HG02981 (cell line): ENCODE measurements at regions not wholly inside any gene's neighbourhood (a gene's known extent, or its start where the extent isn't known, plus 50 kb on each side); places are given as distances from the start of the nearest gene placed in this dataset.
"Not testable (repeated sequence)": the region's sequence is repeated elsewhere in the genome, so short reads cannot be mapped to it uniquely, and the experiment has no call there.

ENCODE experiments used
- ATAC-seq: cut with Tn5 transposase; IDR thresholded peaks from one replicate; pipeline ENCODE4 v1.9.1; 2021; ENCODE audit warnings: mild to moderate bottlenecking, moderate library complexity; ENCODE audit not compliant: unreplicated experiment

GRCh38 chr5:33138145-33138544 is 302.6 kb upstream of the TARS1 start:
- not testable (repeated sequence) for ATAC-seq

- ATAC-seq = no peak
Measured at GRCh38 chr5:33143405-33144123, 297.2 kb upstream of the TARS1 start.

GRCh38 chr5:33146881-33147280 is 293.9 kb upstream of the TARS1 start:
- ATAC-seq = no peak

GRCh38 chr5:33148076-33148513 is 292.7 kb upstream of the TARS1 start:
- ATAC-seq = no peak

- ATAC-seq = no peak
Measured at GRCh38 chr5:33153372-33153771, 287.4 kb upstream of the TARS1 start.

GRCh38 chr5:33153831-33154230 is 286.9 kb upstream of the TARS1 start:
- no peak for ATAC-seq

- no peak for ATAC-seq
Measured at GRCh38 chr5:33160871-33161270, 279.9 kb upstream of the TARS1 start.

- no peak for ATAC-seq
Measured at GRCh38 chr5:33161421-33161820, 279.3 kb upstream of the TARS1 start.

- ATAC-seq = no peak
Measured at GRCh38 chr5:33162057-33162456, 278.7 kb upstream of the TARS1 start.

- ATAC-seq = no peak
Measured at GRCh38 chr5:33166522-33166921, 274.2 kb upstream of the TARS1 start.

- ATAC-seq = no peak
Measured at GRCh38 chr5:33166948-33167347, 273.8 kb upstream of the TARS1 start.

- no peak for ATAC-seq
Measured at GRCh38 chr5:33167541-33167940, 273.2 kb upstream of the TARS1 start.

- ATAC-seq = no peak
Measured at GRCh38 chr5:33170411-33170810, 270.4 kb upstream of the TARS1 start.

- no peak for ATAC-seq
Measured at GRCh38 chr5:33174383-33174782, 266.4 kb upstream of the TARS1 start.

GRCh38 chr5:33179301-33179700 is 261.5 kb upstream of the TARS1 start:
- ATAC-seq = no peak

GRCh38 chr5:33180900-33181299 is 259.9 kb upstream of the TARS1 start:
- no peak for ATAC-seq

- ATAC-seq = no peak
Measured at GRCh38 chr5:33182986-33183385, 257.8 kb upstream of the TARS1 start.

- no peak for ATAC-seq
Measured at GRCh38 chr5:33184367-33184766, 256.4 kb upstream of the TARS1 start.

- ATAC-seq = no peak
Measured at GRCh38 chr5:33188089-33188488, 252.7 kb upstream of the TARS1 start.

GRCh38 chr5:33194914-33195313 is 245.9 kb upstream of the TARS1 start:
- no peak for ATAC-seq

- no peak for ATAC-seq
Measured at GRCh38 chr5:33195431-33196165, 245.2 kb upstream of the TARS1 start.

- no peak for ATAC-seq
Measured at GRCh38 chr5:33198836-33199235, 241.9 kb upstream of the TARS1 start.
